Activated CD4-positive, alpha-beta T cell treated with anti-CD3 and anti-CD28 coated beads for 36 hours (primary cell): ENCODE measurements at regions not wholly inside any gene's neighbourhood (a gene's known extent, or its start where the extent isn't known, plus 50 kb on each side); places are given as distances from the start of the nearest gene placed in this dataset.

ENCODE experiments used
- ATAC-seq: fragments of 200-7000 bp; cut with Tn5 transposase; one replicate; pipeline ENCODE4 v1.10.0; 2021; ENCODE audit warnings: mild to moderate bottlenecking, moderate library complexity
- CTCF ChIA-PET: fragments of 350-600 bp; sonication (Branson Sonifier 250); formaldehyde crosslinking; loops from one replicate; lab custom pipeline; 2021; ENCODE audit warnings: antibody characterized with exemption; lab: Charles Lee
- POLR2A ChIA-PET: fragments of 350-600 bp; sonication (Branson Sonifier 250); formaldehyde crosslinking; loops from one replicate; lab custom pipeline; 2021; ENCODE audit warnings: antibody characterized with exemption, inconsistent platforms; lab: Charles Lee
- DNase-seq: peaks from one replicate; pipeline ENCODE4 v3.0.0-alpha.2; 2020
- H3K27ac Mint-ChIP-seq: one replicate; pipeline ENCODE4 v1.8.0; 2021; ENCODE audit warnings: mixed read lengths
- H3K27me3 Mint-ChIP-seq: one replicate; pipeline ENCODE4 v1.8.0; 2021; ENCODE audit warnings: mixed read lengths
- H3K36me3 Mint-ChIP-seq: one replicate; pipeline ENCODE4 v1.8.0; 2021; ENCODE audit warnings: low read depth, mixed read lengths
- H3K4me1 Mint-ChIP-seq: one replicate; pipeline ENCODE4 v1.8.0; 2021; ENCODE audit warnings: mixed read lengths
- H3K4me3 Mint-ChIP-seq: one replicate; pipeline ENCODE4 v1.8.0; 2021; ENCODE audit warnings: mild to moderate bottlenecking, moderate library complexity, mixed read lengths
- H3K9me3 Mint-ChIP-seq: one replicate; pipeline ENCODE4 v1.8.0; 2021; ENCODE audit warnings: low read depth, mixed read lengths
- intact Hi-C, 2 experiments: fragments of 100-400 bp; cut with DNase I in 1 of 2; cut with micrococcal nuclease in 1 of 2; formaldehyde crosslinking; loops; one replicate each; pipeline versions ENCODE4 v1.14.2 to v1.15.1; 2022 to 2024; cut with DNase I, micrococcal nuclease

GRCh38 chr12:115511986-115512711, 765.3 kb downstream of the MED13L start:
- Mint-ChIP-seq H3K27me3 (no peaks in the 10 kb centered on the region), H3K27ac (no peak overlapping the region), H3K4me3 (no peak overlapping the region), H3K36me3 (no peaks in the 10 kb centered on the region), H3K9me3 (peaks cover 17% of the 10 kb centered on the region), H3K4me1 (no peaks in the 10 kb centered on the region)
- intact Hi-C loops, result no loop called here
- ATAC-seq (no peak), DNase-seq (no peak)
- POLR2A ChIA-PET, result no interaction called here
- CTCF ChIA-PET, result no interaction called here

- H3K27ac Mint-ChIP-seq, result no peak overlapping the region
- H3K27me3 Mint-ChIP-seq, result no peaks in the 10 kb centered on the region
- DNase-seq (no peak), ATAC-seq (no peak)
- ChIA-PET POLR2A (no interaction called here), CTCF (no interaction called here)
- intact Hi-C loops, result no loop called here
- no peak overlapping the region for H3K4me3 Mint-ChIP-seq
- H3K4me1 Mint-ChIP-seq, result no peaks in the 10 kb centered on the region
- H3K36me3 Mint-ChIP-seq, result no peaks in the 10 kb centered on the region
- peaks cover 17% of the 10 kb centered on the region for H3K9me3 Mint-ChIP-seq
Observed at GRCh38 chr12:115511305-115511704, 766.2 kb downstream of the MED13L start.

GRCh38 chr12:115508990-115509389, 768.5 kb downstream of the MED13L start:
- ATAC-seq (no peak), DNase-seq (no peak)
- ChIA-PET CTCF (no interaction called here), POLR2A (no interaction called here)
- intact Hi-C loops, result no loop called here
- H3K27ac Mint-ChIP-seq, result no peak overlapping the region
- H3K4me3 Mint-ChIP-seq, result no peak overlapping the region
- no peaks in the 10 kb centered on the region for H3K36me3 Mint-ChIP-seq
- H3K4me1 Mint-ChIP-seq, result peaks cover 3% of the 10 kb centered on the region
- no peaks in the 10 kb centered on the region for H3K27me3 Mint-ChIP-seq
- H3K9me3 Mint-ChIP-seq, result peaks cover 15% of the 10 kb centered on the region

- Mint-ChIP-seq H3K4me3 (no peak overlapping the region), H3K4me1 (peaks cover 5% of the 10 kb centered on the region), H3K9me3 (peaks cover 9% of the 10 kb centered on the region), H3K27ac (no peak overlapping the region), H3K27me3 (no peaks in the 10 kb centered on the region), H3K36me3 (no peaks in the 10 kb centered on the region)
- no peak for ATAC-seq
- DNase-seq, result no peak
- POLR2A ChIA-PET, result no interaction called here
- CTCF ChIA-PET, result no interaction called here
- intact Hi-C loops, result no loop called here
Observed at GRCh38 chr12:115507951-115508722, 769.4 kb downstream of the MED13L start.

GRCh38 chr12:115507560-115507889, 770.0 kb downstream of the MED13L start:
- Mint-ChIP-seq H3K4me1 (peaks cover 5% of the 10 kb centered on the region), H3K27ac (no peak overlapping the region), H3K9me3 (peaks cover 8% of the 10 kb centered on the region), H3K36me3 (no peaks in the 10 kb centered on the region), H3K27me3 (no peaks in the 10 kb centered on the region), H3K4me3 (no peak overlapping the region)
- ChIA-PET POLR2A (no interaction called here), CTCF (no interaction called here)
- intact Hi-C loops, result no loop called here
- DNase-seq (no peak), ATAC-seq (no peak)

- Mint-ChIP-seq H3K4me3 (no peak overlapping the region), H3K27me3 (no peaks in the 10 kb centered on the region), H3K4me1 (peaks cover 5% of the 10 kb centered on the region), H3K36me3 (no peaks in the 10 kb centered on the region), H3K27ac (no peak overlapping the region), H3K9me3 (peaks cover 10% of the 10 kb centered on the region)
- DNase-seq (no peak), ATAC-seq (no peak)
- intact Hi-C loops, result no loop called here
- POLR2A ChIA-PET, result no interaction called here
- CTCF ChIA-PET, result no interaction called here
Observed at GRCh38 chr12:115506822-115507559, 770.5 kb downstream of the MED13L start.

- H3K4me1 Mint-ChIP-seq, result peaks cover 5% of the 10 kb centered on the region
- peaks cover 12% of the 10 kb centered on the region for H3K9me3 Mint-ChIP-seq
- H3K4me3 Mint-ChIP-seq, result no peak overlapping the region
- ATAC-seq (no peak), DNase-seq (no peak)
- H3K27ac Mint-ChIP-seq, result no peak overlapping the region
- POLR2A ChIA-PET, result no interaction called here
- CTCF ChIA-PET, result no interaction called here
- H3K27me3 Mint-ChIP-seq, result no peaks in the 10 kb centered on the region
- intact Hi-C loops, result no loop called here
- H3K36me3 Mint-ChIP-seq, result no peaks in the 10 kb centered on the region
Observed at GRCh38 chr12:115504306-115505290, 772.9 kb downstream of the MED13L start.

GRCh38 chr12:115500872-115501271, 776.6 kb downstream of the MED13L start:
- no peak for DNase-seq
- Mint-ChIP-seq H3K4me3 (no peak overlapping the region), H3K4me1 (peaks cover 5% of the 10 kb centered on the region), H3K27me3 (no peaks in the 10 kb centered on the region), H3K9me3 (peaks cover 12% of the 10 kb centered on the region), H3K27ac (no peak overlapping the region), H3K36me3 (no peaks in the 10 kb centered on the region)
- ChIA-PET POLR2A (no interaction called here), CTCF (no interaction called here)
- intact Hi-C loops, result no loop called here
- ATAC-seq, result no peak

- H3K27ac Mint-ChIP-seq, result no peak overlapping the region
Observed at GRCh38 chr12:115495300-115495699, 782.2 kb downstream of the MED13L start.

GRCh38 chr12:115492553-115492952, 784.9 kb downstream of the MED13L start:
- no peak for ATAC-seq
- Mint-ChIP-seq H3K4me1 (no peaks in the 10 kb centered on the region), H3K36me3 (no peaks in the 10 kb centered on the region), H3K27me3 (no peaks in the 10 kb centered on the region), H3K4me3 (no peak overlapping the region), H3K9me3 (peaks cover 2% of the 10 kb centered on the region), H3K27ac (no peak overlapping the region)
- ChIA-PET CTCF (no interaction called here), POLR2A (no interaction called here)
- intact Hi-C loops, result no loop called here
- DNase-seq, result no peak

More at GRCh38 chr12:115495300-115495699, 782.2 kb downstream of the MED13L start:
- Mint-ChIP-seq H3K36me3 (no peaks in the 10 kb centered on the region), H3K27me3 (no peaks in the 10 kb centered on the region), H3K9me3 (peaks cover 2% of the 10 kb centered on the region), H3K4me1 (no peaks in the 10 kb centered on the region), H3K4me3 (no peak overlapping the region)
- DNase-seq (no peak), ATAC-seq (no peak)
- intact Hi-C loops, result no loop called here
- CTCF ChIA-PET, result interaction anchor here (0.6 kb wide), 1 partner anchor 34 kb away, joined by 4 read pairs; no protein-coding TSS in a partner anchor
- POLR2A ChIA-PET, result no interaction called here
